IMR-90 (cell line): ENCODE measurements at regions not wholly inside any gene's neighbourhood (a gene's known extent, or its start where the extent isn't known, plus 50 kb on each side); places are given as distances from the start of the nearest gene placed in this dataset.

Source experiments
- ATAC-seq: fragments of 200-7000 bp; cut with Tn5 transposase; 2 replicates; pipeline ENCODE4 v1.9.1; 2020; ENCODE audit warnings: low read depth, mild to moderate bottlenecking, moderate library complexity
- BruUV-seq: library from RNA; stranded (reverse); fragments of 400-500 nt; replicated peaks from 2 replicates; lab custom pipeline; 2021; lab: Mats Ljungman, UMichigan
- CTCF ChIA-PET: fragments of 300-600 bp; formaldehyde crosslinking; extraction: SDS; loops from one replicate; lab custom pipeline; 2021; ENCODE audit warnings: antibody characterized with exemption; lab: Yijun Ruan, JAX
- POLR2A ChIA-PET: fragments of 300-600 bp; sonication (Branson Sonifier 250); formaldehyde crosslinking; loops from one replicate; lab custom pipeline; 2022; ENCODE audit warnings: antibody characterized with exemption; ENCODE audit not compliant: unreplicated experiment; lab: Charles Lee
- DNase-seq: peaks from one replicate; pipeline ENCODE4 v3.0.0; 2013
- H2AFZ ChIP-seq: replicated peaks from 2 replicates; pipeline ENCODE3; 2013; ENCODE audit warnings: low read length, mild to moderate bottlenecking; ENCODE audit not compliant: poor library complexity
- H2AK5ac ChIP-seq: 2 replicates; pipeline ENCODE4 v1.6.1; 2013; ENCODE audit warnings: low read depth, low read length, inconsistent platforms
- H2AK9ac ChIP-seq: replicated peaks from 2 replicates; pipeline ENCODE3; 2013; ENCODE audit warnings: mild to moderate bottlenecking, low read depth, low read length, moderate library complexity; ENCODE audit not compliant: poor library complexity
- H2BK120ac ChIP-seq: 2 replicates; pipeline ENCODE4 v1.6.1; 2013; ENCODE audit warnings: low read depth, low read length, inconsistent platforms
- H2BK15ac ChIP-seq: 3 replicates; pipeline ENCODE4 v1.6.1; 2013; ENCODE audit warnings: low read depth, low read length, inconsistent platforms
- H2BK20ac ChIP-seq: 2 replicates; pipeline ENCODE4 v1.6.1; 2013; ENCODE audit warnings: low read depth, mild to moderate bottlenecking, inconsistent platforms, low read length, moderate library complexity
- H2BK5ac ChIP-seq: 2 replicates; pipeline ENCODE4 v1.6.1; 2013; ENCODE audit warnings: mild to moderate bottlenecking, low read depth, low read length, inconsistent platforms; ENCODE audit not compliant: poor library complexity, severe bottlenecking
- H3K14ac ChIP-seq: replicated peaks from 2 replicates; pipeline ENCODE4 v1.6.1; 2013; ENCODE audit warnings: low read depth, low read length, inconsistent platforms
- H3K18ac ChIP-seq: 2 replicates; pipeline ENCODE4 v1.6.1; 2013; ENCODE audit warnings: low read depth, low read length, control low read depth
- H3K23ac ChIP-seq: 2 replicates; pipeline ENCODE4 v1.6.1; 2013; ENCODE audit warnings: low read depth, low read length, inconsistent platforms
- H3K27ac ChIP-seq: 2 replicates; pipeline ENCODE4 v1.5.1; 2013; ENCODE audit warnings: mild to moderate bottlenecking, control low read depth, low read length; ENCODE audit not compliant: insufficient read depth
- H3K27me3 ChIP-seq: 2 replicates; pipeline ENCODE4 v1.6.1; 2013; ENCODE audit warnings: low read length; ENCODE audit not compliant: control insufficient read depth, insufficient read depth
- H3K36me3 ChIP-seq: 2 replicates; pipeline ENCODE4 v1.6.1; 2013; ENCODE audit warnings: low read length, mixed read lengths; ENCODE audit not compliant: control insufficient read depth, insufficient read depth
- H3K4ac ChIP-seq: 2 replicates; pipeline ENCODE4 v1.6.1; 2013; ENCODE audit warnings: low read depth, low read length, inconsistent platforms
- H3K4me1 ChIP-seq: 2 replicates; pipeline ENCODE4 v1.6.1; 2013; ENCODE audit warnings: low read length, mixed read lengths; ENCODE audit not compliant: control insufficient read depth, insufficient read depth
- H3K4me2 ChIP-seq: 2 replicates; pipeline ENCODE4 v1.6.1; 2013; ENCODE audit warnings: low read depth, mild to moderate bottlenecking, control low read depth, low read length, moderate library complexity
- H3K4me3 ChIP-seq: 2 replicates; pipeline ENCODE4 v1.5.1; 2013; ENCODE audit warnings: low read depth, mild to moderate bottlenecking, control low read depth, low read length, moderate library complexity; ENCODE audit not compliant: insufficient read depth
- H3K56ac ChIP-seq: 2 replicates; pipeline ENCODE4 v1.6.1; 2013; ENCODE audit warnings: low read length, inconsistent platforms; ENCODE audit not compliant: insufficient read depth; ENCODE audit errors: extremely low read depth
- H3K79me1 ChIP-seq, 2 experiments: 2 replicates each; pipeline ENCODE4 v1.6.1; 2013; ENCODE audit warnings: low read length in 2 of 2, inconsistent platforms in 1 of 2, low read depth in 1 of 2
- H3K9ac ChIP-seq: 2 replicates; pipeline ENCODE4 v1.6.1; 2013; ENCODE audit warnings: low read depth, low read length, control low read depth
- H3K9me1 ChIP-seq: 2 replicates; pipeline ENCODE4 v1.6.1; 2013; ENCODE audit warnings: low read length, inconsistent platforms; ENCODE audit not compliant: insufficient read depth
- H3K9me3 ChIP-seq: 2 replicates; pipeline ENCODE4 v1.6.1; 2013; ENCODE audit warnings: low read length; ENCODE audit not compliant: control insufficient read depth, insufficient read depth
- H4K20me1 ChIP-seq: 2 replicates; pipeline ENCODE4 v1.6.1; 2013; ENCODE audit warnings: low read length, inconsistent platforms; ENCODE audit not compliant: insufficient read depth
- H4K5ac ChIP-seq: 2 replicates; pipeline ENCODE4 v1.6.1; 2013; ENCODE audit warnings: mild to moderate bottlenecking, low read depth, low read length, control low read depth
- H4K8ac ChIP-seq, 2 experiments: 2 replicates each; pipeline ENCODE4 v1.6.1; 2013; ENCODE audit warnings: low read depth in 2 of 2, low read length in 2 of 2, control low read depth in 1 of 2, inconsistent platforms in 1 of 2
- H4K91ac ChIP-seq: 2 replicates; pipeline ENCODE4 v1.6.1; 2013; ENCODE audit warnings: low read depth, low read length, inconsistent platforms; ENCODE audit not compliant: insufficient read depth
- ELK1 ChIP-seq: fragments of 150-350 bp; IDR thresholded peaks from 2 replicates; pipeline ENCODE4 v1.6.1; 2016; ENCODE audit warnings: low read depth, mild to moderate bottlenecking, low read length, moderate library complexity, borderline replicate concordance
- FOS ChIP-seq: fragments of 150-350 bp; IDR thresholded peaks from 2 replicates; pipeline ENCODE4 v1.6.1; 2016; ENCODE audit warnings: low read depth, low read length
- MAZ ChIP-seq: IDR thresholded peaks from 2 replicates; pipeline ENCODE4 v1.6.1; 2012; ENCODE audit warnings: low read depth, mild to moderate bottlenecking, low read length, improper control_type of control experiment, moderate library complexity, borderline replicate concordance
- MXI1 ChIP-seq: IDR thresholded peaks from 2 replicates; pipeline ENCODE4 v1.6.1; 2012; ENCODE audit warnings: low read depth, mild to moderate bottlenecking, low read length, moderate library complexity, borderline replicate concordance
- POLR2A ChIP-seq: IDR thresholded peaks from 2 replicates; pipeline ENCODE4 v1.6.1; 2012; ENCODE audit warnings: mild to moderate bottlenecking, low read depth, low read length
- WGBS, 2 experiments: methylation state at CpG; one replicate each; pipeline versions ENCODE4 v1.1.5 to v1.1.7; 2013; ENCODE audit warnings: missing lambda C conversion rate in 2 of 2; ENCODE audit not compliant: insufficient read length in 1 of 2; ENCODE audit errors: extremely low coverage in 2 of 2; 5-methylcytosine and 5-hydroxymethylcytosine counted together
- dilution Hi-C: fragments of 300-500 bp; cut with HindIII; formaldehyde crosslinking; loops from one replicate; pipeline ENCODE4 v1.14.3; 2018; ENCODE audit warnings: low sequenced_read_pairs; ENCODE audit not compliant: unreplicated experiment
- in situ Hi-C: fragments of 300-500 bp; cut with MboI; formaldehyde crosslinking; loops from 3 replicates; pipeline ENCODE4 v1.14.3; 2019; ENCODE audit warnings: low sequenced_read_pairs, inconsistent platforms, mixed read lengths
- intact Hi-C: fragments of 100-400 bp; cut with micrococcal nuclease; formaldehyde crosslinking; loops from 2 replicates; pipeline ENCODE4 v1.10.0; 2022

GRCh38 chr6:116994447-116994846 is 117.4 kb downstream of the RFX6 start:
- ChIA-PET CTCF (no interaction called here), POLR2A (no interaction called here)
- no peak overlapping the region for H3K27ac ChIP-seq
- in situ Hi-C loops (no loop called here), dilution Hi-C loops (no loop called here), intact Hi-C loops (no loop called here)
- no peaks in the 10 kb centered on the region for H3K9me3 ChIP-seq
- TF ChIP-seq MXI1 (no peak), ELK1 (no peak), MAZ (no peak), FOS (no peak), POLR2A (no peak)
- no peak overlapping the region for H3K14ac ChIP-seq
- H4K5ac ChIP-seq = no peak overlapping the region
- no peaks in the 10 kb centered on the region for H3K4me1 ChIP-seq
- H2BK5ac ChIP-seq = no peak overlapping the region
- no TSS peak for BruUV-seq
- ATAC-seq (no peak), DNase-seq (no peak)
- no CpG with 5 or more reads among the region's 5 CpGs for WGBS, 2 experiments
- H3K36me3 ChIP-seq = no peaks in the 10 kb centered on the region
- no peak overlapping the region for H2AFZ ChIP-seq
- H2BK20ac ChIP-seq = no peak overlapping the region
- H3K9ac ChIP-seq = no peak overlapping the region
- no peak overlapping the region for H2AK5ac ChIP-seq
- H3K79me1 ChIP-seq = no peaks in the 10 kb centered on the region
- no peak overlapping the region for H3K18ac ChIP-seq
- H2AK9ac ChIP-seq = no peak overlapping the region
- no peak overlapping the region for H4K91ac ChIP-seq
- no peak overlapping the region for H3K4me2 ChIP-seq
- H3K4ac ChIP-seq = no peak overlapping the region
- no peaks in the 10 kb centered on the region for H3K9me1 ChIP-seq
- H4K20me1 ChIP-seq = no peaks in the 10 kb centered on the region
- H2BK120ac ChIP-seq = no peak overlapping the region
- no peak overlapping the region for H4K8ac ChIP-seq
- no peaks in the 10 kb centered on the region for H3K27me3 ChIP-seq
- H3K23ac ChIP-seq = no peak overlapping the region
- no peak overlapping the region for H2BK15ac ChIP-seq
- no peak overlapping the region for H3K56ac ChIP-seq
- no peak overlapping the region for H3K4me3 ChIP-seq
